Activated CD4-positive, alpha-beta T cell treated with anti-CD3 and anti-CD28 coated beads for 36 hours (primary cell): ENCODE measurements at regions not wholly inside any gene's neighbourhood (a gene's known extent, or its start where the extent isn't known, plus 50 kb on each side); places are given as distances from the start of the nearest gene placed in this dataset.
"Not testable (repeated sequence)": the region's sequence is repeated elsewhere in the genome, so short reads cannot be mapped to it uniquely, and the experiment has no call there.

Source experiments
- ATAC-seq: fragments of 200-7000 bp; cut with Tn5 transposase; one replicate; pipeline ENCODE4 v1.10.0; 2021; ENCODE audit warnings: mild to moderate bottlenecking, moderate library complexity
- CTCF ChIA-PET: fragments of 350-600 bp; sonication (Branson Sonifier 250); formaldehyde crosslinking; loops from one replicate; lab custom pipeline; 2021; ENCODE audit warnings: antibody characterized with exemption; lab: Charles Lee
- POLR2A ChIA-PET: fragments of 350-600 bp; sonication (Branson Sonifier 250); formaldehyde crosslinking; loops from one replicate; lab custom pipeline; 2021; ENCODE audit warnings: antibody characterized with exemption, inconsistent platforms; lab: Charles Lee
- DNase-seq: peaks from one replicate; pipeline ENCODE4 v3.0.0-alpha.2; 2020
- H3K27ac Mint-ChIP-seq: one replicate; pipeline ENCODE4 v1.8.0; 2021; ENCODE audit warnings: mixed read lengths
- H3K27me3 Mint-ChIP-seq: one replicate; pipeline ENCODE4 v1.8.0; 2021; ENCODE audit warnings: mixed read lengths
- H3K36me3 Mint-ChIP-seq: one replicate; pipeline ENCODE4 v1.8.0; 2021; ENCODE audit warnings: low read depth, mixed read lengths
- H3K4me1 Mint-ChIP-seq: one replicate; pipeline ENCODE4 v1.8.0; 2021; ENCODE audit warnings: mixed read lengths
- H3K4me3 Mint-ChIP-seq: one replicate; pipeline ENCODE4 v1.8.0; 2021; ENCODE audit warnings: mild to moderate bottlenecking, moderate library complexity, mixed read lengths
- H3K9me3 Mint-ChIP-seq: one replicate; pipeline ENCODE4 v1.8.0; 2021; ENCODE audit warnings: low read depth, mixed read lengths
- intact Hi-C, 2 experiments: fragments of 100-400 bp; cut with DNase I in 1 of 2; cut with micrococcal nuclease in 1 of 2; formaldehyde crosslinking; loops; one replicate each; pipeline versions ENCODE4 v1.14.2 to v1.15.1; 2022 to 2024; cut with DNase I, micrococcal nuclease

- Mint-ChIP-seq H3K36me3 (no peaks in the 10 kb centered on the region), H3K9me3 (peaks cover 2% of the 10 kb centered on the region), H3K4me1 (no peaks in the 10 kb centered on the region), H3K4me3 (no peak overlapping the region), H3K27ac (no peak overlapping the region), H3K27me3 (no peaks in the 10 kb centered on the region)
- CTCF ChIA-PET: no interaction called here
- DNase-seq (no peak), ATAC-seq (no peak)
- POLR2A ChIA-PET: interaction anchor here (0.6 kb wide), 1 partner anchor 376 kb away, joined by 8 read pairs; no protein-coding TSS in a partner anchor
- intact Hi-C loops: no loop called here
Observed at GRCh38 chr4:20017777-20018115, 234.0 kb upstream of the SLIT2 start.

- intact Hi-C loops: no loop called here
- ATAC-seq (no peak), DNase-seq (no peak)
- POLR2A ChIA-PET: interaction anchor here (0.6 kb wide), 1 partner anchor 377 kb away, joined by 8 read pairs; no protein-coding TSS in a partner anchor
- Mint-ChIP-seq H3K4me1 (no peaks in the 10 kb centered on the region), H3K36me3 (no peaks in the 10 kb centered on the region), H3K9me3 (peaks cover 2% of the 10 kb centered on the region), H3K27me3 (no peaks in the 10 kb centered on the region), H3K4me3 (no peak overlapping the region), H3K27ac (no peak overlapping the region)
- CTCF ChIA-PET: no interaction called here
Observed at GRCh38 chr4:20017070-20017776, 234.5 kb upstream of the SLIT2 start.

- Mint-ChIP-seq H3K4me1 (no peaks in the 10 kb centered on the region), H3K27me3 (no peaks in the 10 kb centered on the region), H3K4me3 (no peak overlapping the region), H3K36me3 (no peaks in the 10 kb centered on the region), H3K27ac (no peak overlapping the region), H3K9me3 (peaks cover 2% of the 10 kb centered on the region)
- ChIA-PET CTCF (no interaction called here), POLR2A (no interaction called here)
- intact Hi-C loops: no loop called here
- DNase-seq (no peak), ATAC-seq (no peak)
Observed at GRCh38 chr4:20015636-20016224, 236.0 kb upstream of the SLIT2 start.

- H3K4me3 Mint-ChIP-seq, ATAC-seq, POLR2A ChIA-PET, intact Hi-C loops, DNase-seq, H3K4me1 Mint-ChIP-seq, CTCF ChIA-PET, H3K27me3 Mint-ChIP-seq, H3K36me3 Mint-ChIP-seq, H3K27ac Mint-ChIP-seq: not testable (repeated sequence)
- peaks cover 15% of the 10 kb centered on the region for H3K9me3 Mint-ChIP-seq
Observed at GRCh38 chr4:20003836-20004558, 247.7 kb upstream of the SLIT2 start.

GRCh38 chr4:19999775-20000414 is 251.8 kb upstream of the SLIT2 start:
- ATAC-seq (no peak), DNase-seq (no peak)
- no peaks in the 10 kb centered on the region for H3K27me3 Mint-ChIP-seq
- no peak overlapping the region for H3K27ac Mint-ChIP-seq
- intact Hi-C loops: no loop called here
- H3K4me3 Mint-ChIP-seq: no peak overlapping the region
- POLR2A ChIA-PET: no interaction called here
- H3K36me3 Mint-ChIP-seq: no peaks in the 10 kb centered on the region
- peaks cover 4% of the 10 kb centered on the region for H3K9me3 Mint-ChIP-seq
- H3K4me1 Mint-ChIP-seq: no peaks in the 10 kb centered on the region
- CTCF ChIA-PET: no interaction called here

GRCh38 chr4:19999276-19999675 is 252.4 kb upstream of the SLIT2 start:
- Mint-ChIP-seq H3K9me3 (peaks cover 4% of the 10 kb centered on the region), H3K4me3 (no peak overlapping the region), H3K27ac (no peak overlapping the region), H3K27me3 (no peaks in the 10 kb centered on the region), H3K4me1 (no peaks in the 10 kb centered on the region), H3K36me3 (no peaks in the 10 kb centered on the region)
- intact Hi-C loops: no loop called here
- ChIA-PET CTCF (no interaction called here), POLR2A (no interaction called here)
- ATAC-seq: no peak
- no peak for DNase-seq

GRCh38 chr4:19993242-19993641 is 258.5 kb upstream of the SLIT2 start:
- Mint-ChIP-seq H3K9me3 (peaks cover 4% of the 10 kb centered on the region), H3K36me3 (no peaks in the 10 kb centered on the region), H3K4me3 (no peak overlapping the region), H3K27ac (no peak overlapping the region), H3K4me1 (no peaks in the 10 kb centered on the region), H3K27me3 (no peaks in the 10 kb centered on the region)
- DNase-seq: no peak
- ChIA-PET POLR2A (no interaction called here), CTCF (no interaction called here)
- ATAC-seq: no peak
- intact Hi-C loops: no loop called here

- no peak for ATAC-seq
- no peak overlapping the region for H3K4me3 Mint-ChIP-seq
- H3K36me3 Mint-ChIP-seq: no peaks in the 10 kb centered on the region
- no peak for DNase-seq
- ChIA-PET CTCF (no interaction called here), POLR2A (no interaction called here)
- H3K27me3 Mint-ChIP-seq: no peaks in the 10 kb centered on the region
- H3K9me3 Mint-ChIP-seq: peaks cover 4% of the 10 kb centered on the region
- intact Hi-C loops: no loop called here
- H3K27ac Mint-ChIP-seq: no peak overlapping the region
- no peaks in the 10 kb centered on the region for H3K4me1 Mint-ChIP-seq
Observed at GRCh38 chr4:19992471-19993093, 259.1 kb upstream of the SLIT2 start.

GRCh38 chr4:19987746-19988145 is 264.0 kb upstream of the SLIT2 start:
- no peaks in the 10 kb centered on the region for H3K36me3 Mint-ChIP-seq
- H3K4me1 Mint-ChIP-seq: no peaks in the 10 kb centered on the region
- no peak overlapping the region for H3K27ac Mint-ChIP-seq
- no peaks in the 10 kb centered on the region for H3K27me3 Mint-ChIP-seq
- intact Hi-C loops: no loop called here
- no peak for DNase-seq
- peaks cover 4% of the 10 kb centered on the region for H3K9me3 Mint-ChIP-seq
- no peak overlapping the region for H3K4me3 Mint-ChIP-seq
- CTCF ChIA-PET: no interaction called here
- no peak for ATAC-seq
- POLR2A ChIA-PET: no interaction called here

- no peaks in the 10 kb centered on the region for H3K36me3 Mint-ChIP-seq
- no peaks in the 10 kb centered on the region for H3K27me3 Mint-ChIP-seq
- ATAC-seq (no peak), DNase-seq (no peak)
- intact Hi-C loops: no loop called here
- H3K9me3 Mint-ChIP-seq: peaks cover 3% of the 10 kb centered on the region
- CTCF ChIA-PET: no interaction called here
- H3K4me1 Mint-ChIP-seq: no peaks in the 10 kb centered on the region
- no peak overlapping the region for H3K27ac Mint-ChIP-seq
- H3K4me3 Mint-ChIP-seq: no peak overlapping the region
- POLR2A ChIA-PET: no interaction called here
Observed at GRCh38 chr4:19983072-19983471, 268.6 kb upstream of the SLIT2 start.

GRCh38 chr4:19982556-19982955 is 269.1 kb upstream of the SLIT2 start:
- Mint-ChIP-seq H3K27ac (no peak overlapping the region), H3K27me3 (no peaks in the 10 kb centered on the region), H3K36me3 (no peaks in the 10 kb centered on the region), H3K4me3 (no peak overlapping the region), H3K9me3 (peaks cover 6% of the 10 kb centered on the region), H3K4me1 (no peaks in the 10 kb centered on the region)
- POLR2A ChIA-PET: no interaction called here
- CTCF ChIA-PET: no interaction called here
- intact Hi-C loops: no loop called here
- no peak for DNase-seq
- ATAC-seq: no peak
